LNCaP clone FGC (cell line): ENCODE measurements at regions not wholly inside any gene's neighbourhood (a gene's known extent, or its start where the extent isn't known, plus 50 kb on each side); places are given as distances from the start of the nearest gene placed in this dataset.

Experiments used
- DNase-seq: peaks from one replicate; pipeline ENCODE4 v3.0.0-alpha.2; 2011; ENCODE audit warnings: low read depth
- H3K4me3 ChIP-seq: 2 replicates; pipeline ENCODE4 v1.5.1; 2011; ENCODE audit warnings: mild to moderate bottlenecking, low read depth, low read length, control low read depth
- TF ChIP-seq, protein P1 (sequence below): IDR thresholded peaks from 2 replicates; pipeline ENCODE4 v1.5.1; 2012; ENCODE audit warnings: mild to moderate bottlenecking; ENCODE audit not compliant: control insufficient read depth, insufficient read depth; ENCODE audit errors: extremely low read depth

DNA sequence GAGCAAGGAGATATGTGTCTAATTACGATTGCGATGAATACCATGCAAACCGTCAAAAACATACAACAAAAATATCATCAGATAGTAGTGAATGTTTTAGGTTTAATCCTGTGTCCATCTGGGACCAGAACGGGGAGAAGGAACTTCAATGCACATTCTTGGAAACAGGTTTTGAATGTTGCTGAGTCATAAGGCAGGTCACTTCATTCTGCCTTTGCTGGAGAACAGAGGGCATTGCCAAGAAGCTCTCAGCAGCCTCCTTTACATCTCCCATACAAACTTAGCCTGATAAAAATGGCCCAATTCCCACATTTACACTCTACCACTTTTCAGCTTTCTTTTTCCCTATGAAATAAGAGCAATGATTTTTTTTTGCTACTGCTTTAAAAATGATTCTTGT lies 78.0 kb upstream of the KCNJ6 start:
- TF ChIP-seq, protein P1, sequence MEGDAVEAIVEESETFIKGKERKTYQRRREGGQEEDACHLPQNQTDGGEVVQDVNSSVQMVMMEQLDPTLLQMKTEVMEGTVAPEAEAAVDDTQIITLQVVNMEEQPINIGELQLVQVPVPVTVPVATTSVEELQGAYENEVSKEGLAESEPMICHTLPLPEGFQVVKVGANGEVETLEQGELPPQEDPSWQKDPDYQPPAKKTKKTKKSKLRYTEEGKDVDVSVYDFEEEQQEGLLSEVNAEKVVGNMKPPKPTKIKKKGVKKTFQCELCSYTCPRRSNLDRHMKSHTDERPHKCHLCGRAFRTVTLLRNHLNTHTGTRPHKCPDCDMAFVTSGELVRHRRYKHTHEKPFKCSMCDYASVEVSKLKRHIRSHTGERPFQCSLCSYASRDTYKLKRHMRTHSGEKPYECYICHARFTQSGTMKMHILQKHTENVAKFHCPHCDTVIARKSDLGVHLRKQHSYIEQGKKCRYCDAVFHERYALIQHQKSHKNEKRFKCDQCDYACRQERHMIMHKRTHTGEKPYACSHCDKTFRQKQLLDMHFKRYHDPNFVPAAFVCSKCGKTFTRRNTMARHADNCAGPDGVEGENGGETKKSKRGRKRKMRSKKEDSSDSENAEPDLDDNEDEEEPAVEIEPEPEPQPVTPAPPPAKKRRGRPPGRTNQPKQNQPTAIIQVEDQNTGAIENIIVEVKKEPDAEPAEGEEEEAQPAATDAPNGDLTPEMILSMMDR: no peak
- no peak for DNase-seq
- no peak overlapping the region for H3K4me3 ChIP-seq

DNA sequence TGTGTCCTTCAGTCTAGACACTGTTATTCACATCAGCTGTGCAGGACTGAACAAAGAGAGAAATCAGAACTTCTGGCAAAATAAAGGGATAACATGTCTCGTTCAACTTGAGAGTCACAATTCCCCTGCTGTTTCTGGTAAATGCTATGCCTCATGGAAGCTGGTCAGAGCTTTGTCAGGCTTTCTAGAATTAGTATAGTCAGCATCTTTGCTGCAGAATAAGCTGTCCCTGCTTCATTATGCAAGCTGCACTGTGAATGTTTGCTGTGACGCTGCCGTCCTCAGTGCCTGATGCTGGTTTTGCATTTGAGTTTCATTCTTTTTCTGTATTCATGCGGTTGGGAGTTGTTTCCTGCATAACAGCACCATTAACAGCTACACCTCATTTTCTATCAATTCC lies 96.4 kb upstream of the KCNJ6 start:
- no peak overlapping the region for H3K4me3 ChIP-seq
- no peak for DNase-seq
- TF ChIP-seq, protein P1: no peak

DNA sequence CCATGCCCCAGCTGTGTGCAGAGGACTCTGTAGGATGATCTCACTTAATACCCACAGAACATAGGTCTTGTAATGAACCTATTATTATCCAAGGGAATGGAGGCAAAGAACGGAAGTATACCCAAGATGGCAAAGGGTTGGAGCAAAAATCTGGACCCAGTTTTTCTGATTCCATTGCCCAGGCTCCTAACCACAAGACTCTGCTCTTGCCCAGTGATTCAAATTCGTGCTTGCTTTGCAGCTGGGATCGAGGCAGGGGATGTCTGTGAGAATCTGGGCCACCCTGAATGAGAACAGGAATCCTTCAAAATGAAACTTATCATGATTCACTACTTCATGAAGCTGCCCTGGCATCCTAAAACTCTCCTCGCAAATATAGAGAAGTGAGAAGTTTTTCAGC lies 97.5 kb upstream of the KCNJ6 start:
- H3K4me3 ChIP-seq: no peak overlapping the region
- DNase-seq: no peak
- TF ChIP-seq, protein P1: no peak

DNA sequence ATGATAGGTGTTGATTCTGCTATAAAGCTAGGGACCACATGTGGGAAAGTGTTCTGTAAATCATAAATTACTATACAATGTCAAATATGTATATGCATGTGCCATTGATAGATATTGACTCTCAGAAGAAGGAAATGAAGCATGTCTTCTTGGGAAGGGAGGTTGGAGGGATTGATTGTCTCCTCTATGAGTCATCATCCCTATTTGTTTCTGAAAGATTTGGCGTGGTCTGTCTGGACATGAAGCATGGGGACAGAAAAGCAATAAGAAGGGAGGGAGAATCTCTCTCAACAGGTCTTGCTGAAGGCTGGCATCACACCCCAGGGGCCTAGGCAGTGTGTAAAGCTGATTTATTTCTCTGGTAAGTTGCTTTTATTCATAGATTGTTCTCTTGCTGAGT lies 98.0 kb upstream of the KCNJ6 start:
- TF ChIP-seq, protein P1: no peak
- H3K4me3 ChIP-seq: no peak overlapping the region
- DNase-seq: no peak

DNA sequence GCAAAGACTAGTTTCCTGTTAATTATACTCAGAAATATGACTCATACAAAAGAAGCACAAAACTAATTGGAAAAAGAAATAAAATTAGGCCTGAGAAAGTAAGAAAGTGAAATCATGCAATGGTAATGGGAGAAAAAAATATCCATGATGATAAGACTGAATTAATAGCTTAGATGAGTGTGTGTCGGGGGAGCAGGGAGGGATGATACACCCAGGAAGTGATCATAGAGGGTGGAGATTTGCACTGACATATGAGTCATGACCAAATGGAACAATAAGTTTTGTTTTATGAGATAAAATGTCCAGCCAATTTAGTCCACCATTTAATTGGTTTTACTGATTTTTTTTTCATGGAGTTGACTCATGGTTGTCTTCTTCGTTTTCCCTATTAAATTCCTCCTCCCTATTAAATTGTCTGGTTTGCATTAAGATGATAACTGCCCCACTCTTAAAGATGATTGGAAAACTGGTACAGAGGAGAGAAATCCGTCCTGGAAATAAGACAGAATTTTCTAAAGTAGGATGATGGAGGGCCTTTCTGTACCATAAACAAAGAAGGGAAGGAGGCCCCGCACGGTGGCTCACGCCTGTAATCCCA lies 111.7 kb upstream of the KCNJ6 start:
- no peak overlapping the region for H3K4me3 ChIP-seq
- TF ChIP-seq, protein P1: no peak
- no peak for DNase-seq

DNA sequence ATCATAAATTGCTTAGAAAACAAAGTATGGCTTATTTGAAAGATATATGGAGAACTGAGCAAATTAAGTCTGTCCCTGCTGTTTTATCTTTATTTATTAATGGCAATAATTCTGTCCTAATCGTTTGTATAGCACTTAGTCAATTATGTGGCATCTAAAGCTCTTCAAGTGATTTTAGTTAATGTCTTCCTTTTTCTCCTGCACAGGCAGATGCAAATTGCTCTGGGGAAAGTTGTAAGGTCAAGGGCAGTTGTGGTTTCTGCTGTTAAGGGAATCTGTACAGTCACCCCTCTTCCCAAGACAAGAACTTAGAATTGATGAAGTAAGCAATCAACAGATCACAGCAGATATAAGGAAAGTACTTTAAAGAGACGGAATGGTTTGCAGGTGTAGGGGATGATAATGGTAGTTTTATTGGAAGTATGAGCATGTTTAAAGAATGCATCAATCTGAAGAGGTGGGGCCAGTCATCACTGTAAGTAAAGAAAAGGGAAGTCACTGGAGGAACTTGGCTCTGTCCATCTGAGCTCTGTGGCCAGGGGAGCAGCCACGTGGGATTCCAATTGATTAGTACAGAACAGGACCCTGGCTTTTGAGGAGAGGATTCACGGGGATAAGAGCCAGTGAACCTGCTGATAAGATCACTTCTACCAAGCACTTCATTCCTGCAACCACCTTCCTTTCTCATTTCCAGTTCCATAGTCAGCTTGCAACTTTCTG lies 116.0 kb upstream of the KCNJ6 start:
- no peak overlapping the region for H3K4me3 ChIP-seq
- DNase-seq: no peak
- TF ChIP-seq, protein P1: no peak

DNA sequence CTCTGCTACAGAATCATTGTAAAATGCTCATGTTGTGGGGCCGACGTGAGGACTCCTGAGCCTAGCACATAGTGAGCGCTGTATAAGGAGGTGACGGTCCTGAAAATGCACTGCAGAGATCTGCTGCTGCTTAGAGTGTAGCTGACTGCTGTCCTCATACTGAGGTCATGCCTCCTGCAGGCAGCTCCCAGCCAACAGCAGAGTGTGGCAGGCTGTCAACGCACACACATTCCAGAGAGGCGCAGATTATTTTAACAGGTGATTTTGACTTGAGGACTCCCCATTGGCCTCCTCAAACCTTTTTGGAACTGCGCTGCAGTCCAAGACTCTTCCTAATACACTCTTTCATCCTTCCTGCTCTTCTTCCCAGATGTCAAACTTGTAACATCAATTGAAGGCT lies 119.8 kb upstream of the KCNJ6 start:
- DNase-seq: no peak
- TF ChIP-seq, protein P1: no peak

More for the DNA sequence above, 119.8 kb upstream of the KCNJ6 start:
- no peak overlapping the region for H3K4me3 ChIP-seq
